Fibroblast of lung (primary cell): ENCODE measurements at regions not wholly inside any gene's neighbourhood (a gene's known extent, or its start where the extent isn't known, plus 50 kb on each side); places are given as distances from the start of the nearest gene placed in this dataset.

ENCODE experiments used
- CTCF ChIP-seq, 2 donors: IDR thresholded peaks in 1 of 2; conservative IDR thresholded peaks in 1 of 2; 1 replicate in 1 of 2; 2 replicates in 1 of 2; pipeline ENCODE4 v1.5.1; 2011 to 2012; ENCODE audit warnings: low read length in 2 of 2, control low read depth in 1 of 2, inconsistent platforms in 1 of 2, low read depth in 1 of 2, mild to moderate bottlenecking in 1 of 2
- EZH2 ChIP-seq: IDR thresholded peaks from 2 replicates; pipeline ENCODE4 v1.5.1; 2012; ENCODE audit warnings: low read length, control low read depth, mild to moderate bottlenecking; ENCODE audit errors: missing control alignments

GRCh38 chr12:92503029-92503931 is 199.5 kb upstream of the PLEKHG7 start:
- TF ChIP-seq CTCF (conservative IDR thresholded peaks at IDR 0.05 in 1 of 2, IDR thresholded peaks at IDR 0.05 in 1 of 2; ENCODE audit: low read depth in 1 of 2, low read length in 2 of 2), result no peak
- TF ChIP-seq EZH2, result no peak
